Esophagus muscularis mucosa (tissue), 4 donors: ENCODE measurements at regions not wholly inside any gene's neighbourhood (a gene's known extent, or its start where the extent isn't known, plus 50 kb on each side); places are given as distances from the start of the nearest gene placed in this dataset.

ENCODE experiments used
- DNase-seq: peaks from one replicate; pipeline ENCODE4 v3.0.0-alpha.2; 2017; ENCODE audit errors: extremely low spot score
- H3K27ac ChIP-seq, 4 donors: fragments of 200-600 bp; sonication (generic); replicated peaks in 1 of 4; 1 replicate in 3 of 4; 2 replicates in 1 of 4; pipeline ENCODE4 v1.5.1; 2016 to 2019; ENCODE audit warnings: mild to moderate bottlenecking in 1 of 4
- H3K27me3 ChIP-seq, 4 donors: fragments of 200-600 bp; sonication (generic); one replicate each; pipeline versions ENCODE4 v1.5.1 to v1.6.0; 2016 to 2019
- H3K36me3 ChIP-seq, 4 donors: fragments of 200-600 bp; sonication (generic); one replicate each; pipeline ENCODE4 v1.5.1; 2016 to 2019
- H3K4me1 ChIP-seq, 4 donors: fragments of 200-600 bp; sonication (generic); one replicate each; pipeline ENCODE4 v1.5.1; 2016 to 2019
- H3K4me3 ChIP-seq, 4 donors: fragments of 200-600 bp; sonication (generic); 1 replicate in 2 of 4; 2 replicates in 2 of 4; pipeline ENCODE4 v1.5.1; 2016 to 2019; ENCODE audit warnings: mild to moderate bottlenecking in 4 of 4, moderate library complexity in 1 of 4
- H3K9me3 ChIP-seq, 4 donors: fragments of 200-600 bp; sonication (generic); 1 replicate in 3 of 4; 2 replicates in 1 of 4; pipeline ENCODE4 v1.5.1; 2016 to 2019
- EP300 ChIP-seq: sonication (generic); formaldehyde crosslinking; IDR thresholded peaks from one replicate; pipeline ENCODE4 v1.6.1; 2017; ENCODE audit warnings: antibody characterized with exemption
- POLR2A ChIP-seq: fragments of 450-650 bp; IDR thresholded peaks from one replicate; pipeline ENCODE4 v1.6.1; 2017; ENCODE audit warnings: antibody characterized with exemption, moderate library complexity, mild to moderate bottlenecking, low read depth
- POLR2AphosphoS5 ChIP-seq, 2 donors: sonication (generic); formaldehyde crosslinking; IDR thresholded peaks; one replicate each; pipeline ENCODE4 v1.6.1; 2017; ENCODE audit warnings: antibody characterized with exemption in 2 of 2
- WGBS: methylation state at CpG from one replicate; pipeline ENCODE4 v1.1.5; 2018; 5-methylcytosine and 5-hydroxymethylcytosine counted together
- intact Hi-C: fragments of 100-400 bp; cut with DNase I; formaldehyde crosslinking; loops from one replicate; pipeline ENCODE4 v1.15.1; 2023
- TF ChIP-seq, protein P1 (sequence below), 3 experiments: fragments of 200-600 bp in 2 of 3; fragments of 450-650 bp in 1 of 3; sonication (generic) in 2 of 3; IDR thresholded peaks; one replicate each; pipeline ENCODE4 v1.5.1; 2017 to 2019; ENCODE audit warnings: antibody characterized with exemption in 3 of 3, mild to moderate bottlenecking in 2 of 3, moderate library complexity in 1 of 3

DNA sequence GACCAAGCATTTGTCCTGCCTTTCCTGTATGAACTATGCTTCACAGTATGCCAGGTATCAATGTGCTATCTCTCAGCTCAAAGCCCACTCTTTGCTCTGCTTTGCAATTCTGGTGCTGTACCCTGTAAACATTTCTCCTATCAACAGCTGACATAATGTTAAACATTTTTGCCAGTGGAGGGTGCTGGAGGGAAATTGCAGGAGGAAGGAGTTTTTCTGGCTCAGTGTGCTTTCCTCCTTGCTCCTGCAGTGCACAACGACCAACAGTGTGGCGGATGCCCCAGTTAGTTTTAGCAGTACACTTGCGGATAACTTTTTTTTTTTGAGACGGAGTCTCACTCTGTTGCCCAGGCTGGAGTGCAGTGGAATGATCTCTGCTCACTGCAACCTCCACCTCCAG lies 67.1 kb upstream of the PTGFRN start:
- Histone ChIP-seq H3K27ac (no peak overlapping the region), H3K9me3 (peaks cover 0 to 5% (median 0%) of the 10 kb centered on the region in 4 donors), H3K27me3 (no peaks in the 10 kb centered on the region), H3K4me1 (no peaks in the 10 kb centered on the region), H3K36me3 (no peaks in the 10 kb centered on the region), H3K4me3 (no peak overlapping the region)
- TF ChIP-seq, protein P1, sequence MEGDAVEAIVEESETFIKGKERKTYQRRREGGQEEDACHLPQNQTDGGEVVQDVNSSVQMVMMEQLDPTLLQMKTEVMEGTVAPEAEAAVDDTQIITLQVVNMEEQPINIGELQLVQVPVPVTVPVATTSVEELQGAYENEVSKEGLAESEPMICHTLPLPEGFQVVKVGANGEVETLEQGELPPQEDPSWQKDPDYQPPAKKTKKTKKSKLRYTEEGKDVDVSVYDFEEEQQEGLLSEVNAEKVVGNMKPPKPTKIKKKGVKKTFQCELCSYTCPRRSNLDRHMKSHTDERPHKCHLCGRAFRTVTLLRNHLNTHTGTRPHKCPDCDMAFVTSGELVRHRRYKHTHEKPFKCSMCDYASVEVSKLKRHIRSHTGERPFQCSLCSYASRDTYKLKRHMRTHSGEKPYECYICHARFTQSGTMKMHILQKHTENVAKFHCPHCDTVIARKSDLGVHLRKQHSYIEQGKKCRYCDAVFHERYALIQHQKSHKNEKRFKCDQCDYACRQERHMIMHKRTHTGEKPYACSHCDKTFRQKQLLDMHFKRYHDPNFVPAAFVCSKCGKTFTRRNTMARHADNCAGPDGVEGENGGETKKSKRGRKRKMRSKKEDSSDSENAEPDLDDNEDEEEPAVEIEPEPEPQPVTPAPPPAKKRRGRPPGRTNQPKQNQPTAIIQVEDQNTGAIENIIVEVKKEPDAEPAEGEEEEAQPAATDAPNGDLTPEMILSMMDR (IDR thresholded peaks at IDR 0.05) = no peak
- no peak for TF ChIP-seq POLR2A
- TF ChIP-seq POLR2AphosphoS5 (IDR thresholded peaks at IDR 0.05) = no peak
- no peak for TF ChIP-seq EP300
- no peak for DNase-seq
- WGBS = 76% methylated on average over 4 of the region's 4 CpGs
- intact Hi-C loops = no loop called here

DNA sequence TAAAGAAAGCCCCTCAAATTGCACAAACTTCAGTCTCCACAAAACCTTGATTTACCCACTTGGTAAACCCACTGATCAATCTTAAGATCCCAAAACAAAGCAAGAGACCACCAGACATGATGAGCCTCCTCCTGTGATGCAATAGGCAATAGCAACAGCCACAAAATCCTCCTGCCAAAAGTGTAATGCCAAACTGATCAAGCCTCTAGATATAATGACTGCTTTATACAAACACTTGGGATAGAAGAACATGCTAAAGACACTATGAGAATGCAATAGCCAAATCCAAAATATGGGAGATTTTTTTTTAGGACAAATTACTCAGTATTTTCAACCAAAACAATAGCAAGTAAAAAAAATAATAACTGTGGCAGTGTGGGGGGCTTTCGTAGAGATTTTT lies 64.9 kb upstream of the PTGFRN start:
- Histone ChIP-seq H3K36me3 (no peaks in the 10 kb centered on the region), H3K4me1 (no peaks in the 10 kb centered on the region), H3K4me3 (no peak overlapping the region), H3K27ac (no peak overlapping the region), H3K27me3 (no peaks in the 10 kb centered on the region), H3K9me3 (peaks cover 0 to 5% (median 0%) of the 10 kb centered on the region in 4 donors)
- 97% methylated on average over 1 of the region's 1 CpG for WGBS
- no peak for DNase-seq
- TF ChIP-seq EP300 (no peak), POLR2AphosphoS5 (IDR thresholded peaks at IDR 0.05) (no peak), POLR2A (no peak)
- TF ChIP-seq, protein P1 (IDR thresholded peaks at IDR 0.05) = no peak
- intact Hi-C loops = no loop called here

DNA sequence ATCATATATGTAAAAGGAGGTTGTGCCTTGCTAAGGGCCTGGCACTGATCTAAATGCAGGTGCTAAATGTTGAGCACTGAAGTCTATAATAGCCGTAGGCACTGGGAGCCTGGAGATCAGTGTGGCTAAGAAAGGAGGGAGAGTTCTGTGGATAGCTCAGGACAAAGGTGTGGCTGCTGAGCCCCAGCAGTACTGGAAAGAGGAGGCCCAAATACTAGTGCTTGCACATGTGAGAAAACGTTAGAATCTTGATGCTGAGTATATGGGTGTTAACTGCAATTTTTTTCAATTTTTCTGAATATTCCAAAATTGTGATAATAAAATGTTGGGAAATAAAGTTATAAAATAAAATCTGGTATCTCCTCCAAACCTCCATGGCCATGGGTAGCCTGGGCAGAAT lies 62.5 kb upstream of the PTGFRN start:
- Histone ChIP-seq H3K27me3 (no peaks in the 10 kb centered on the region), H3K27ac (peak overlapping the region in 2 of 4 donors; percentile 29 to 37), H3K4me1 (no peaks in the 10 kb centered on the region), H3K36me3 (no peaks in the 10 kb centered on the region), H3K4me3 (no peak overlapping the region), H3K9me3 (peaks cover 0 to 5% (median 0%) of the 10 kb centered on the region in 4 donors)
- DNase-seq = no peak
- WGBS = 75% methylated on average over 2 of the region's 2 CpGs
- intact Hi-C loops = no loop called here
- TF ChIP-seq POLR2AphosphoS5 (IDR thresholded peaks at IDR 0.05) = no peak
- TF ChIP-seq POLR2A = no peak
- no peak for TF ChIP-seq EP300
- TF ChIP-seq, protein P1 (IDR thresholded peaks at IDR 0.05) = no peak

DNA sequence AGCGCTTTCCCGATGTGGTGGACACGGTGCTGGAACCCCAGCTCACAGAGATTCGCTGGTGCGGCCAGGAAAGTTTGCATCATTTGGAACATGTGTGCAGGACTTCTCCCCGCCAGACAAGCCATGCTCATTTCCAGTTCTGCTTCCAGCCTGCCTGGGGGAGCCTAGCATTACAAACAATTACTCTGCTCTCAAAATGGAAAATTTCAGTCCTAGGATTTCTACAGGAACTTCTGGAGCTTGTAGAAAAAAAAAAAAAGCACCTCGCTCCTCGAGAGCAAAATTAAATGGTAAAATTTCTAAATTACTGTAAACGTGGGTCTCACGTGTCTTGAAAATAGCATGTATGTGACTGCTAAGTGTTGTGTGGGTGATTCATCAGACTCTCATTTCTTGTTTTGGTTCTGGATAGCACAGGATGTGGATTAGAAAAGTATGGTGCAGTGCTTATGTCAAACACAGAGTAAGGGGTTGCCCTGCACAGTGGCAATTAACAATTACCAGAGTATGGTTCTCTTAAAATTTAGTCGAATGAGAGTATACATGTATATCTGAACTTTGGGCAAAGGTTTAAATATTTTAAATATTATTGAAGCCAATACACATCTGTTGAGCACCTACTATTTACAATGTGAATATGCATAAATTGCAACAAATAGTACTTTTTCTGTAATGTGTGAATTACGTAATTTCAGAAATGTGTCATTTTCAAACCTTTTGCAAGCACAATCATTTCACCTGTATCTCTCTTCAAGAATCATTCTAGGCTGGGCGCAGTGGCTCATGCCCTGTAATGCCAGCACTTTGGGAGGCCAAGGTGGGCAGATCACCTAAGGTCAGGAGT lies 61.8 kb upstream of the PTGFRN start:
- WGBS = 73% methylated on average over 13 of the region's 13 CpGs

More for the DNA sequence above, 61.8 kb upstream of the PTGFRN start:
- H3K27me3 ChIP-seq = no peaks in the 10 kb centered on the region
- H3K4me3 ChIP-seq = no peak overlapping the region
- no peaks in the 10 kb centered on the region for H3K36me3 ChIP-seq
- TF ChIP-seq POLR2AphosphoS5 (IDR thresholded peaks at IDR 0.05) = peak in 1 of 2 donors; percentile 31
- TF ChIP-seq, protein P1 (IDR thresholded peaks at IDR 0.05) = no peak
- peaks cover 0 to 5% (median 0%) of the 10 kb centered on the region in 4 donors for H3K9me3 ChIP-seq
- no peak for DNase-seq
- no peaks in the 10 kb centered on the region for H3K4me1 ChIP-seq
- intact Hi-C loops = no loop called here
- peak overlapping the region in 2 of 4 donors; percentile 29 to 37 for H3K27ac ChIP-seq
